Liver (tissue), 8 donors: ENCODE measurements at regions not wholly inside any gene's neighbourhood (a gene's known extent, or its start where the extent isn't known, plus 50 kb on each side); places are given as distances from the start of the nearest gene placed in this dataset.

Source experiments
- DNase-seq: peaks from one replicate; pipeline ENCODE4 v3.0.0-alpha.2; 2017; ENCODE audit warnings: low spot score
- H3K27ac ChIP-seq, 2 donors: one replicate each; pipeline ENCODE4 v1.7.0; 2013; ENCODE audit warnings: inconsistent platforms in 2 of 2, low read length in 2 of 2, control low read depth in 1 of 2, low read depth in 1 of 2, mild to moderate bottlenecking in 1 of 2
- H3K27me3 ChIP-seq, 4 donors: one replicate each; pipeline versions ENCODE4 v1.6.1 to v1.7.0; 2013; ENCODE audit warnings: low read length in 3 of 4, inconsistent platforms in 1 of 4, mild to moderate bottlenecking in 1 of 4, moderate library complexity in 1 of 4; ENCODE audit not compliant: control insufficient read depth in 4 of 4, insufficient read depth in 4 of 4
- H3K36me3 ChIP-seq, 4 donors: one replicate each; pipeline versions ENCODE4 v1.6.1 to v1.7.0; 2013; ENCODE audit warnings: low read length in 3 of 4, mild to moderate bottlenecking in 3 of 4, low read depth in 1 of 4, moderate library complexity in 1 of 4; ENCODE audit not compliant: control insufficient read depth in 4 of 4, insufficient read depth in 3 of 4
- H3K4me1 ChIP-seq, 4 donors: one replicate each; pipeline versions ENCODE4 v1.6.1 to v1.7.0; 2013; ENCODE audit warnings: low read length in 3 of 4, mild to moderate bottlenecking in 3 of 4, moderate library complexity in 1 of 4; ENCODE audit not compliant: control insufficient read depth in 4 of 4, insufficient read depth in 4 of 4
- H3K4me3 ChIP-seq, 3 donors: one replicate each; pipeline versions ENCODE4 v1.6.1 to v1.7.0; 2013; ENCODE audit warnings: low read length in 3 of 3, control low read depth in 1 of 3, low read depth in 1 of 3, mild to moderate bottlenecking in 1 of 3
- H3K9ac ChIP-seq, 2 donors: one replicate each; pipeline ENCODE4 v1.7.0; 2013; ENCODE audit warnings: low read length in 2 of 2, mild to moderate bottlenecking in 2 of 2, moderate library complexity in 2 of 2, control low read depth in 1 of 2, low read depth in 1 of 2
- H3K9me3 ChIP-seq, 4 donors: one replicate each; pipeline versions ENCODE4 v1.6.1 to v1.7.0; 2013; ENCODE audit warnings: low read length in 3 of 4; ENCODE audit not compliant: control insufficient read depth in 4 of 4
- ATF3 ChIP-seq: IDR thresholded peaks from 2 replicates; pipeline ENCODE4 v1.6.1; 2016; ENCODE audit warnings: antibody characterized with exemption
- CTCF ChIP-seq: fragments of 150-350 bp; IDR thresholded peaks from 2 replicates; pipeline ENCODE4 v1.5.1; 2017; ENCODE audit warnings: improper control_type of control experiment, low read depth, low read length; ENCODE audit not compliant: missing input control
- EGR1 ChIP-seq, 2 donors: IDR thresholded peaks; 2 replicates each; pipeline ENCODE4 v1.6.1; 2016 to 2018; ENCODE audit warnings: antibody characterized with exemption in 2 of 2, low read depth in 2 of 2
- FOXA1 ChIP-seq: IDR thresholded peaks from 2 replicates; pipeline ENCODE4 v1.6.1; 2016; ENCODE audit warnings: antibody characterized with exemption
- FOXA2 ChIP-seq: IDR thresholded peaks from 2 replicates; pipeline ENCODE4 v1.6.1; 2016; ENCODE audit warnings: antibody characterized with exemption
- GABPA ChIP-seq, 2 donors: IDR thresholded peaks in 1 of 2; conservative IDR thresholded peaks in 1 of 2; 2 replicates each; pipeline ENCODE4 v1.6.1; 2016; ENCODE audit warnings: antibody characterized with exemption in 2 of 2, mild to moderate bottlenecking in 1 of 2, moderate library complexity in 1 of 2
- HNF4A ChIP-seq, 2 donors: conservative IDR thresholded peaks; 2 replicates each; pipeline ENCODE4 v1.6.1; 2016; ENCODE audit warnings: antibody characterized with exemption in 2 of 2, mild to moderate bottlenecking in 2 of 2
- HNF4G ChIP-seq: IDR thresholded peaks from 2 replicates; pipeline ENCODE4 v1.6.1; 2016; ENCODE audit warnings: antibody characterized with exemption
- JUND ChIP-seq, 2 donors: IDR thresholded peaks; 2 replicates each; pipeline ENCODE4 v1.6.1; 2016; ENCODE audit warnings: antibody characterized with exemption in 2 of 2
- MAX ChIP-seq: IDR thresholded peaks from 2 replicates; pipeline ENCODE4 v1.6.1; 2016; ENCODE audit warnings: antibody characterized with exemption
- NR2F2 ChIP-seq: IDR thresholded peaks from 2 replicates; pipeline ENCODE4 v1.6.1; 2016; ENCODE audit warnings: antibody characterized with exemption
- RAD21 ChIP-seq, 2 donors: IDR thresholded peaks; 2 replicates each; pipeline ENCODE4 v1.6.1; 2016; ENCODE audit warnings: antibody characterized with exemption in 2 of 2, mild to moderate bottlenecking in 2 of 2
- REST ChIP-seq: IDR thresholded peaks from 2 replicates; pipeline ENCODE4 v1.6.1; 2016; ENCODE audit warnings: antibody characterized with exemption, mild to moderate bottlenecking
- RXRA ChIP-seq, 2 donors: IDR thresholded peaks; 2 replicates each; pipeline ENCODE4 v1.6.1; 2017 to 2018; ENCODE audit warnings: antibody characterized with exemption in 2 of 2, mild to moderate bottlenecking in 1 of 2
- SP1 ChIP-seq: IDR thresholded peaks from 2 replicates; pipeline ENCODE4 v1.6.1; 2018; ENCODE audit warnings: antibody characterized with exemption, mild to moderate bottlenecking
- TAF1 ChIP-seq: conservative IDR thresholded peaks from 2 replicates; pipeline ENCODE4 v1.6.1; 2016; ENCODE audit warnings: antibody characterized with exemption, mild to moderate bottlenecking
- YY1 ChIP-seq: IDR thresholded peaks from 2 replicates; pipeline ENCODE4 v1.6.1; 2016; ENCODE audit warnings: antibody characterized with exemption, mild to moderate bottlenecking
- ZBTB33 ChIP-seq: IDR thresholded peaks from 2 replicates; pipeline ENCODE4 v1.6.1; 2016; ENCODE audit warnings: antibody characterized with exemption
- WGBS: extraction: QIAGEN DNeasy Blood & Tissue Kit; methylation state at CpG from one replicate; pipeline ENCODE4 v1.1.7; 2013; 5-methylcytosine and 5-hydroxymethylcytosine counted together
- donor health status: healthy.
- donor health status: healthy.
- donor health status: healthy.
- donor health status: healthy.
- donor health status: healthy.

- H3K9me3 ChIP-seq = no peaks in the 10 kb centered on the region
- H3K27me3 ChIP-seq = no peaks in the 10 kb centered on the region
- no peak overlapping the region for H3K4me3 ChIP-seq
- H3K36me3 ChIP-seq = no peaks in the 10 kb centered on the region
- TF ChIP-seq FOXA2 (no peak), EGR1 (IDR thresholded peaks at IDR 0.05; ENCODE audit: low read depth in 2 of 2) (no peak), ZBTB33 (no peak), RXRA (IDR thresholded peaks at IDR 0.05) (no peak), GABPA (IDR thresholded peaks at IDR 0.05 in 1 of 2, conservative IDR thresholded peaks at IDR 0.05 in 1 of 2) (no peak), RAD21 (IDR thresholded peaks at IDR 0.05) (no peak), TAF1 (no peak), SP1 (no peak), CTCF (no peak), HNF4G (no peak), JUND (IDR thresholded peaks at IDR 0.05) (no peak)
- no peaks in the 10 kb centered on the region for H3K4me1 ChIP-seq
- no peak overlapping the region for H3K27ac ChIP-seq
- no peak overlapping the region for H3K9ac ChIP-seq
- no peak for DNase-seq
These were observed 1466.1 kb upstream of the SEL1L start for GRCh38 chr14:82999802-83000201.

- Histone ChIP-seq H3K4me3 (no peak overlapping the region), H3K27me3 (no peaks in the 10 kb centered on the region), H3K9me3 (no peaks in the 10 kb centered on the region), H3K9ac (no peak overlapping the region), H3K27ac (no peak overlapping the region), H3K36me3 (no peaks in the 10 kb centered on the region), H3K4me1 (no peaks in the 10 kb centered on the region)
- WGBS = 42% methylated on average over 2 of the region's 2 CpGs
- DNase-seq = no peak
- TF ChIP-seq RAD21 (IDR thresholded peaks at IDR 0.05) (no peak), TAF1 (no peak), FOXA2 (no peak), NR2F2 (no peak), JUND (IDR thresholded peaks at IDR 0.05) (no peak), YY1 (no peak), REST (no peak), CTCF (no peak), FOXA1 (no peak), GABPA (IDR thresholded peaks at IDR 0.05 in 1 of 2, conservative IDR thresholded peaks at IDR 0.05 in 1 of 2) (no peak), ZBTB33 (no peak), RXRA (IDR thresholded peaks at IDR 0.05) (no peak), HNF4G (no peak), EGR1 (IDR thresholded peaks at IDR 0.05; ENCODE audit: low read depth in 2 of 2) (no peak), ATF3 (no peak), MAX (no peak), SP1 (no peak), HNF4A (conservative IDR thresholded peaks at IDR 0.05) (no peak)
These were observed 1470.9 kb upstream of the SEL1L start for GRCh38 chr14:83004456-83005006.
